ENCODE measurements at regions not wholly inside any gene's neighbourhood (a gene's known extent, or its start where the extent isn't known, plus 50 kb on each side); places are given as distances from the start of the nearest gene placed in this dataset.

DNA sequence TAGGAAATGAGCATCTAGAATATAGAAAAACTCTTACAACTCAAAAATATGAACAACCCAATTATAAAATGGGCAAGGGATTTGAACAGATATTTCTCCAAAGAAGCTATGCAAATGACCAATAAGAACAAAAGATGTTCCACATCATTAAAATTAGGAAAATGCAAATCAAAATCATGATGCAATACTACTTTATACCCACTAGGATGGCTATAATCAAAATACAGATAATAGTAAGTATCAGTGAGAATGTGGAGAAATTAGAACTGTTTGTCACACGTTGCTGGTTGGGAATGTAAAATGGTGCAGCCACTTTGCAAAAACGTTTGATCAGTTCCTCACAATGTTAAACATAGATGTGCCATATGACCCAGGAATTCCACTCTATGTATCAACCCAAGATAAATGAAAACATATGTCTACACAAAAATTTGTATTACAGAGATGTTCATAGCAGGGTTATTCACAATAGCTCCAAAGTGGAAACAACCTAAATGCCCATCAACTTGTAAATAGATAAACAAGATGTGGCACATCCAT lies 558.4 kb downstream of the SLC4A3 start:
- no peak for DNase-seq
- no peak for ATAC-seq
- H3K4me3 ChIP-seq: no peak overlapping the region
- no peaks in the 10 kb centered on the region for H3K4me1 ChIP-seq
- intact Hi-C loops (cut with DNase I): no loop called here
- no peaks in the 10 kb centered on the region for H3K27me3 ChIP-seq
- WGBS, 2 donors: 42 to 52% methylated on average over 2 of the region's 2 CpGs
- TF ChIP-seq, protein P1, sequence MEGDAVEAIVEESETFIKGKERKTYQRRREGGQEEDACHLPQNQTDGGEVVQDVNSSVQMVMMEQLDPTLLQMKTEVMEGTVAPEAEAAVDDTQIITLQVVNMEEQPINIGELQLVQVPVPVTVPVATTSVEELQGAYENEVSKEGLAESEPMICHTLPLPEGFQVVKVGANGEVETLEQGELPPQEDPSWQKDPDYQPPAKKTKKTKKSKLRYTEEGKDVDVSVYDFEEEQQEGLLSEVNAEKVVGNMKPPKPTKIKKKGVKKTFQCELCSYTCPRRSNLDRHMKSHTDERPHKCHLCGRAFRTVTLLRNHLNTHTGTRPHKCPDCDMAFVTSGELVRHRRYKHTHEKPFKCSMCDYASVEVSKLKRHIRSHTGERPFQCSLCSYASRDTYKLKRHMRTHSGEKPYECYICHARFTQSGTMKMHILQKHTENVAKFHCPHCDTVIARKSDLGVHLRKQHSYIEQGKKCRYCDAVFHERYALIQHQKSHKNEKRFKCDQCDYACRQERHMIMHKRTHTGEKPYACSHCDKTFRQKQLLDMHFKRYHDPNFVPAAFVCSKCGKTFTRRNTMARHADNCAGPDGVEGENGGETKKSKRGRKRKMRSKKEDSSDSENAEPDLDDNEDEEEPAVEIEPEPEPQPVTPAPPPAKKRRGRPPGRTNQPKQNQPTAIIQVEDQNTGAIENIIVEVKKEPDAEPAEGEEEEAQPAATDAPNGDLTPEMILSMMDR (IDR thresholded peaks at IDR 0.05): no peak
- H3K9me3 ChIP-seq: no peaks in the 10 kb centered on the region
- H3K36me3 ChIP-seq: no peaks in the 10 kb centered on the region
- FAIRE-seq: no peak
- no peak overlapping the region for H3K27ac ChIP-seq

DNA sequence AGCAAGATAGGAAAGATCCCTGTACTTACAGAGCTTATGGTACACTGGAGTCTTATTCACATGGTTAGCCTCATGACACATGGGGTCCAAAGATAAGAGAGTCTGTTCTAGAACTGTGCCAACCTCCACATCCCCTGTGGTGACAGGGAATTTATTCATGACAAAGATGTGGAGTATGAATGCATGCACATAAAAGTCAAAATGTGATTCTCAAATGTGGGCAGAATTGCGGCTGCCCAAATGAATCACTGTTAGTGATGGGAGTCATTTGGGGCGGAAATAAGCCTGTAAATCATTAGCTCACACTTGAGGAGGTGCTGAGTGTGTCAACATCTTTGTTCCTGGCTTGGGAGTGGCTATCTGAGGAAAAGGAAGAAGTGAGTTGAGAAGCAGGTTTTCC lies 560.6 kb downstream of the SLC4A3 start:
- Histone ChIP-seq H3K27me3 (no peaks in the 10 kb centered on the region), H3K4me1 (no peaks in the 10 kb centered on the region), H3K9me3 (no peaks in the 10 kb centered on the region), H3K4me3 (no peak overlapping the region), H3K36me3 (no peaks in the 10 kb centered on the region), H3K27ac (no peak overlapping the region)
- no peak for DNase-seq
- peak in 3 of 4 donors; percentile 57 to 79 (median 76) for ATAC-seq
- TF ChIP-seq, protein P1 (IDR thresholded peaks at IDR 0.05): no peak
- 31 to 40% methylated on average over 2 of the region's 2 CpGs for WGBS, 2 donors
- intact Hi-C loops (cut with DNase I): no loop called here
- no peak for FAIRE-seq

DNA sequence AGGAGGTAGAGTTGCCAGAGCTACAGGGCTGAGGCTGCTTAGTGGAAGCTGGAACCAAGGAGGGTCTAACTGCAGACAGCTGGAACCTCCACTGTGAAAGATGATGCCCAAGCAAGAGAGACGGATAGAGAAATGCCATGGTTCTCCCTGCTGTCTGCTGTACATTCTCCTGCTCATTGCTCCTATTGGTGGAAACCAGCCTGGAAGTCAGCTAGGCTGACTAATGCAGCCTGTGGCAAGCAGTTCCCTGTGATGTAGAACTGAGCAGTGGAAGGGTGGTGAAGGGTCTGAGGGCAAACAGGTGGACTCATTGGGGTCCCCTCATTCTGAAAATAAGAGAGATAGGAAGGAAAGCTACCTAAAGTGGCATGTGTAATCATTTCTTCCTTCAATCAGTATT lies 563.6 kb downstream of the SLC4A3 start:
- Histone ChIP-seq H3K27me3 (no peaks in the 10 kb centered on the region), H3K9me3 (no peaks in the 10 kb centered on the region), H3K36me3 (no peaks in the 10 kb centered on the region), H3K27ac (no peak overlapping the region), H3K4me3 (no peak overlapping the region), H3K4me1 (no peaks in the 10 kb centered on the region)
- WGBS, 2 donors: 0 to 44% methylated on average over 1 of the region's 1 CpG
- intact Hi-C loops (cut with DNase I): no loop called here
- ATAC-seq (no peak), DNase-seq (no peak), FAIRE-seq (no peak)
- TF ChIP-seq, protein P1 (IDR thresholded peaks at IDR 0.05): no peak

DNA sequence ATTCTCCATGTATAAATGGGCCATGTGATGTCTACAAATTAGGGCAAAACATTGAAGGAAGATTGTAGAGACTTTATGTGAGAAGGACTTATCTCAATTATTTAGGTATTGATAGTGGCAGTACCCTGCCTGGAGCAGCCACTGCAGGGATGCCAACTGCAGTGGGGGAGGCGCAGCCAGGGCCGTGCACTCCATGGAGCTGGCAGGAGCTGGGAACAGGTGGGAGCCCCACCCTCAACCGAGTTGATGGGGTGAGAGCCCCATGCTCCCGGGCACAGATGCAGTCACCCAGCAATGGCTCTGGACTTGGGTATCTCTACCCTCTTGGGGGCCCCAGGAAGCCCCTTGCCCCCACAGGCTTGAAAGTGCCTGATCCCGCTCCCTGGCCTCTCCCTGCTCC lies 564.3 kb downstream of the SLC4A3 start:
- TF ChIP-seq, protein P1 (IDR thresholded peaks at IDR 0.05): no peak
- Histone ChIP-seq H3K4me1 (no peaks in the 10 kb centered on the region), H3K9me3 (no peaks in the 10 kb centered on the region), H3K4me3 (no peak overlapping the region), H3K27me3 (no peaks in the 10 kb centered on the region), H3K36me3 (no peaks in the 10 kb centered on the region), H3K27ac (no peak overlapping the region)
- ATAC-seq (no peak), DNase-seq (no peak), FAIRE-seq (no peak)
- intact Hi-C loops (cut with DNase I): no loop called here
- WGBS, 2 donors: 86 to 90% methylated on average over 4 to 5 of the region's 5 CpGs

DNA sequence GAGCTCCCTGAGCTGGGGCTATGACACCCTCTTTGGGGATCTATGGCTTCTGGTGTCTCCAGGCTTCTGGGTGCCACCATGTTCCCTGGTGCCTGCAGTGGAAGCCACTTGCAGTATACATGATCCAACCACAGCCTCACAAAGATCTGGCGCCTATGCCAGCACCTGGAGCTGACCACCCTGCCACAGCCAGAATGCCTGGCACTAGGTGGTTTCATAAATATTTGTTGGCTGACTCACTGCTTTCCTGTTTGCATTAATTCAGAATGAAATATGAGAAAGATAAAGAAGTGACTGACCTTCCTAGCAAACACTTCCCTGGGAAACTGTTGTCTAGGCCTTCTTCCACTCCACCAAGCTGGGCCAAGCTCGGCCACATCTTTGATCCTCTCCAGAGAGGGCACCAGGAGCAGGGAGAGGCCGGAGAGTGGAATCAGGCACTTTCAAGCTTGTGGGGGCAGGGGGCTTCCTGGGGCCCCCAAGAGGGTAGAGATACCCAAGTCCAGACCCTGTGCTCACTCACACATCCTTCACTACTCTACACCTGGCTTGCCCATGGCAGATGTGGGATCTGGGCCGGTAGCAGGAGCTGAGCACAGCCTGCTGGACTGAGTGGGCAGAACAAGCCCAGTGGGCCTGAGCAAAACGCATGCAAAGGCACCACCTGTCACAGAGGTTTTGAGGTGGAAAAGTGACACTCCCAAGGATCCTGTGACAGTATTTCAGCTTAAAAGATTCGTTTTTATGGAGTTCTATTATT lies 565.7 kb downstream of the SLC4A3 start:
- TF ChIP-seq, protein P1 (IDR thresholded peaks at IDR 0.05): no peak
- H3K4me1 ChIP-seq: no peaks in the 10 kb centered on the region
- no peaks in the 10 kb centered on the region for H3K36me3 ChIP-seq
- H3K27ac ChIP-seq: peak overlapping the region in 1 of 4 donors; percentile 35
- H3K9me3 ChIP-seq: no peaks in the 10 kb centered on the region
- 75 to 77% methylated on average over 6 of the region's 6 CpGs for WGBS, 2 donors
- peak in 1 of 4 donors; percentile 68 for ATAC-seq
- no peak for DNase-seq
- H3K27me3 ChIP-seq: no peaks in the 10 kb centered on the region
- intact Hi-C loops (cut with DNase I): no loop called here
- no peak for FAIRE-seq
- no peak overlapping the region for H3K4me3 ChIP-seq

Measured in pancreas (tissue), 10 donors.